OCI-LY1 (cell line): ENCODE measurements at regions not wholly inside any gene's neighbourhood (a gene's known extent, or its start where the extent isn't known, plus 50 kb on each side); places are given as distances from the start of the nearest gene placed in this dataset.

Experiments
- H2AFZ ChIP-seq: fragments of 200-600 bp; sonication (generic), shearing (Covaris generic); 2 replicates; pipeline ENCODE4 v1.6.0; 2014; ENCODE audit warnings: antibody characterized with exemption, mild to moderate bottlenecking, low read length
- H3F3A ChIP-seq: fragments of 200-600 bp; sonication (generic), shearing (Covaris generic); 2 replicates; pipeline ENCODE4 v1.6.0; 2014; ENCODE audit warnings: mild to moderate bottlenecking, antibody characterized with exemption, low read length, moderate library complexity; ENCODE audit not compliant: insufficient read depth
- H3K27ac ChIP-seq: fragments of 200-600 bp; sonication (generic); 2 replicates; pipeline ENCODE4 v1.5.1; 2014; ENCODE audit warnings: low read length, mixed run types, mild to moderate bottlenecking, low read depth; ENCODE audit not compliant: poor library complexity, severe bottlenecking
- H3K27me3 ChIP-seq: fragments of 200-600 bp; sonication (generic); 2 replicates; pipeline ENCODE4 v1.6.0; 2014; ENCODE audit warnings: antibody characterized with exemption, mild to moderate bottlenecking, low read length, moderate library complexity; ENCODE audit not compliant: insufficient read depth
- H3K36me3 ChIP-seq: fragments of 200-600 bp; sonication (generic); 2 replicates; pipeline ENCODE4 v1.6.1; 2014; ENCODE audit warnings: mild to moderate bottlenecking, antibody characterized with exemption, low read length, moderate library complexity, mixed read lengths; ENCODE audit not compliant: insufficient read depth
- H3K4me1 ChIP-seq: fragments of 200-600 bp; sonication (generic); 2 replicates; pipeline ENCODE4 v1.5.1; 2014; ENCODE audit warnings: mild to moderate bottlenecking, low read length, moderate library complexity; ENCODE audit not compliant: insufficient read depth, severe bottlenecking
- H3K4me2 ChIP-seq: fragments of 200-600 bp; sonication (generic), shearing (Covaris generic); 2 replicates; pipeline ENCODE4 v1.6.1; 2014; ENCODE audit warnings: low read length
- H3K4me3 ChIP-seq: fragments of 200-600 bp; sonication (generic); 2 replicates; pipeline ENCODE4 v1.5.1; 2014; ENCODE audit warnings: low read length, low read depth, mild to moderate bottlenecking, mixed read lengths; ENCODE audit not compliant: poor library complexity, severe bottlenecking
- H3K79me2 ChIP-seq: fragments of 200-600 bp; shearing (Covaris generic); 2 replicates; pipeline ENCODE4 v1.6.1; 2016; ENCODE audit warnings: mixed run types, low read length, mixed read lengths; ENCODE audit not compliant: insufficient read depth
- H3K9ac ChIP-seq: fragments of 200-600 bp; sonication (generic), shearing (Covaris generic); 2 replicates; pipeline ENCODE4 v1.6.1; 2014; ENCODE audit warnings: mild to moderate bottlenecking, low read length, mixed read lengths
- H3K9me2 ChIP-seq: fragments of 200-600 bp; sonication (generic), shearing (Covaris generic); 2 replicates; pipeline ENCODE4 v1.6.1; 2014; ENCODE audit warnings: low read depth, mild to moderate bottlenecking, low read length, mixed read lengths
- H3K9me3 ChIP-seq: fragments of 200-600 bp; shearing (Covaris generic); 2 replicates; pipeline ENCODE4 v1.6.1; 2014; ENCODE audit warnings: low read length, mixed read lengths
- H4K20me1 ChIP-seq: fragments of 200-600 bp; sonication (generic), shearing (Covaris generic); 2 replicates; pipeline ENCODE4 v1.6.0; 2016; ENCODE audit warnings: mild to moderate bottlenecking, low read length; ENCODE audit not compliant: insufficient read depth
- CTCF ChIP-seq: fragments of 200-600 bp; sonication (generic), shearing (Covaris generic); IDR thresholded peaks from 2 replicates; pipeline ENCODE4 v1.5.1; 2017; ENCODE audit warnings: mild to moderate bottlenecking, antibody characterized with exemption, low read length, moderate library complexity, mixed read lengths
- EZH2 ChIP-seq: fragments of 200-600 bp; sonication (generic), shearing (Covaris generic); IDR thresholded peaks from 2 replicates; pipeline ENCODE4 v1.8.0; 2017; ENCODE audit warnings: borderline replicate concordance, mixed run types, mild to moderate bottlenecking, antibody characterized with exemption, low read length, moderate library complexity, mixed read lengths

GRCh38 chr18:51617572-51618260 is 420.2 kb upstream of the MEX3C start:
- Histone ChIP-seq H3K4me1 (no peaks in the 10 kb centered on the region), H3K27me3 (0 out of 2 replicates have a peak, but pooled peaks cover 3% of the 10 kb centered on the region), H3K4me2 (no peak overlapping the region), H3K4me3 (no peak overlapping the region), H3F3A (no peaks in the 10 kb centered on the region), H3K9me2 (no peaks in the 10 kb centered on the region), H2AFZ (no peak overlapping the region), H3K36me3 (no peaks in the 10 kb centered on the region), H3K9me3 (no peaks in the 10 kb centered on the region), H3K27ac (no peak overlapping the region), H3K9ac (no peak overlapping the region), H4K20me1 (no peaks in the 10 kb centered on the region), H3K79me2 (no peaks in the 10 kb centered on the region)
- no peak for TF ChIP-seq CTCF
- no peak for TF ChIP-seq EZH2

GRCh38 chr18:51619283-51619682 is 421.8 kb upstream of the MEX3C start:
- Histone ChIP-seq H2AFZ (no peak overlapping the region), H3K9ac (no peak overlapping the region), H3K27me3 (0 out of 2 replicates have a peak, but pooled peaks cover 3% of the 10 kb centered on the region), H3K9me2 (no peaks in the 10 kb centered on the region), H3K27ac (no peak overlapping the region), H3K36me3 (no peaks in the 10 kb centered on the region), H3K4me3 (no peak overlapping the region), H4K20me1 (no peaks in the 10 kb centered on the region), H3K79me2 (no peaks in the 10 kb centered on the region), H3K4me2 (no peak overlapping the region), H3K9me3 (no peaks in the 10 kb centered on the region), H3K4me1 (no peaks in the 10 kb centered on the region), H3F3A (no peaks in the 10 kb centered on the region)
- no peak for TF ChIP-seq EZH2
- no peak for TF ChIP-seq CTCF

GRCh38 chr18:51621113-51621863 is 423.8 kb upstream of the MEX3C start:
- Histone ChIP-seq H2AFZ (no peak overlapping the region), H3K27ac (no peak overlapping the region), H3K4me3 (no peak overlapping the region), H4K20me1 (no peaks in the 10 kb centered on the region), H3K27me3 (0 out of 2 replicates have a peak, but pooled peaks cover 3% of the 10 kb centered on the region), H3K4me1 (no peaks in the 10 kb centered on the region), H3F3A (no peaks in the 10 kb centered on the region), H3K9me2 (no peaks in the 10 kb centered on the region), H3K9me3 (no peaks in the 10 kb centered on the region), H3K36me3 (no peaks in the 10 kb centered on the region), H3K79me2 (no peaks in the 10 kb centered on the region), H3K9ac (no peak overlapping the region), H3K4me2 (no peak overlapping the region)
- peak; percentile 93 for TF ChIP-seq CTCF
- no peak for TF ChIP-seq EZH2
